ENCODE measurements at regions not wholly inside any gene's neighbourhood (a gene's known extent, or its start where the extent isn't known, plus 50 kb on each side); places are given as distances from the start of the nearest gene placed in this dataset.

- TF ChIP-seq CTCF (IDR thresholded peaks at IDR 0.05), result no peak
- TF ChIP-seq USF1 (IDR thresholded peaks at IDR 0.05; ENCODE audit: borderline replicate concordance, low read depth), result no peak
- TF ChIP-seq GABPA (IDR thresholded peaks at IDR 0.05; ENCODE audit: low read depth), result no peak
- TF ChIP-seq ZBTB33 (IDR thresholded peaks at IDR 0.05; ENCODE audit: borderline replicate concordance, low read depth), result no peak
- TF ChIP-seq RCOR1 (IDR thresholded peaks at IDR 0.05; ENCODE audit: low read length), result no peak
Observed at GRCh38 chr3:161999846-162000245, 503.2 kb downstream of the OTOL1 start (continued).

- TF ChIP-seq ELF1 (IDR thresholded peaks at IDR 0.05) (no peak), MEF2A (IDR thresholded peaks at IDR 0.05; ENCODE audit: borderline replicate concordance, low read depth) (no peak), IRF3 (IDR thresholded peaks at IDR 0.05; ENCODE audit: low read depth, low read length) (no peak)
- POLR2A ChIA-PET, result no interaction called here
- Histone ChIP-seq H3K9me3 (no peaks in the 10 kb centered on the region), H3K9me2 (peaks cover 4% of the 10 kb centered on the region; the same call in 1 of the 2 replicates), H3K27me3 (ENCODE audit: insufficient read depth) (no peaks in the 10 kb centered on the region), H3K4me2 (no peak overlapping the region), H2AFZ (ENCODE audit: low read depth) (no peak overlapping the region), H3K9ac (no peak overlapping the region), H3K27ac (ENCODE audit: low read depth in 2 of 2, low read length in 1 of 2) (no peak overlapping the region), H3K4me3 (ENCODE audit: low read depth in 2 of 2, low read length in 1 of 2) (no peak overlapping the region), H3K36me3 (replicated peaks in 1 of 2; ENCODE audit: control insufficient read depth in 1 of 2, insufficient read depth in 2 of 2, low read length in 1 of 2) (no peaks in the 10 kb centered on the region), H3K4me1 (ENCODE audit: control insufficient read depth in 1 of 2, insufficient read depth in 2 of 2, low read depth in 1 of 2, low read length in 1 of 2) (peaks cover 0 to 4% of the 10 kb centered on the region in 2 experiments; a peak in 1 of 4 replicates), H3F3A (replicated peaks; ENCODE audit: insufficient read depth) (no peaks in the 10 kb centered on the region), H4K20me1 (ENCODE audit: insufficient read depth) (no peaks in the 10 kb centered on the region), H3K79me2 (ENCODE audit: insufficient read depth) (no peaks in the 10 kb centered on the region)
- CTCF ChIA-PET, result no interaction called here
- DNase-seq, result no peak
- 17% methylated on average over 2 of the region's 2 CpGs for WGBS (ENCODE audit: low lambda C conversion rate)
Observed at GRCh38 chr3:162007722-162008121, 511.1 kb downstream of the OTOL1 start.

GRCh38 chr3:162012633-162013032, 516.0 kb downstream of the OTOL1 start:
- POLR2A ChIA-PET, result no interaction called here
- 61% methylated on average over 3 of the region's 3 CpGs for WGBS (ENCODE audit: low lambda C conversion rate)

More at GRCh38 chr3:162012633-162013032, 516.0 kb downstream of the OTOL1 start:
- DNase-seq, result no peak
- Histone ChIP-seq H2AFZ (ENCODE audit: low read depth) (no peak overlapping the region), H3K79me2 (ENCODE audit: insufficient read depth) (no peaks in the 10 kb centered on the region), H3K27me3 (ENCODE audit: insufficient read depth) (no peaks in the 10 kb centered on the region), H3K9me2 (no peaks in the 10 kb centered on the region), H3K36me3 (replicated peaks in 1 of 2; ENCODE audit: control insufficient read depth in 1 of 2, insufficient read depth in 2 of 2, low read length in 1 of 2) (no peaks in the 10 kb centered on the region), H3K4me1 (ENCODE audit: control insufficient read depth in 1 of 2, insufficient read depth in 2 of 2, low read depth in 1 of 2, low read length in 1 of 2) (peaks cover 0 to 11% of the 10 kb centered on the region in 2 experiments; a peak in 1 of 4 replicates), H3F3A (replicated peaks; ENCODE audit: insufficient read depth) (no peaks in the 10 kb centered on the region), H3K9ac (no peak overlapping the region), H4K20me1 (ENCODE audit: insufficient read depth) (no peaks in the 10 kb centered on the region), H3K4me3 (ENCODE audit: low read depth in 2 of 2, low read length in 1 of 2) (no peak overlapping the region), H3K9me3 (no peaks in the 10 kb centered on the region), H3K4me2 (no peak overlapping the region), H3K27ac (ENCODE audit: low read depth in 2 of 2, low read length in 1 of 2) (no peak overlapping the region)
- CTCF ChIA-PET, result no interaction called here
- TF ChIP-seq MAX (IDR thresholded peaks at IDR 0.05; ENCODE audit: low read depth) (no peak), NFIC (IDR thresholded peaks at IDR 0.05; ENCODE audit: borderline replicate concordance) (no peak), RXRA (IDR thresholded peaks at IDR 0.05; ENCODE audit: borderline replicate concordance, low read depth) (no peak), JUND (IDR thresholded peaks at IDR 0.05) (no peak), ELF1 (IDR thresholded peaks at IDR 0.05) (no peak), FOXJ3 (CRISPR knock-in tag; IDR thresholded peaks at IDR 0.05) (no peak), SMC3 (IDR thresholded peaks at IDR 0.05; ENCODE audit: low read depth, low read length) (no peak), MXI1 (IDR thresholded peaks at IDR 0.05; ENCODE audit: low read depth, low read length) (no peak), REST (IDR thresholded peaks at IDR 0.05; ENCODE audit: low read depth, low read length) (no peak), FOSL2 (IDR thresholded peaks at IDR 0.05; ENCODE audit: borderline replicate concordance, low read depth) (no peak)
